ENCODE measurements at regions not wholly inside any gene's neighbourhood (a gene's known extent, or its start where the extent isn't known, plus 50 kb on each side); places are given as distances from the start of the nearest gene placed in this dataset.

DNA sequence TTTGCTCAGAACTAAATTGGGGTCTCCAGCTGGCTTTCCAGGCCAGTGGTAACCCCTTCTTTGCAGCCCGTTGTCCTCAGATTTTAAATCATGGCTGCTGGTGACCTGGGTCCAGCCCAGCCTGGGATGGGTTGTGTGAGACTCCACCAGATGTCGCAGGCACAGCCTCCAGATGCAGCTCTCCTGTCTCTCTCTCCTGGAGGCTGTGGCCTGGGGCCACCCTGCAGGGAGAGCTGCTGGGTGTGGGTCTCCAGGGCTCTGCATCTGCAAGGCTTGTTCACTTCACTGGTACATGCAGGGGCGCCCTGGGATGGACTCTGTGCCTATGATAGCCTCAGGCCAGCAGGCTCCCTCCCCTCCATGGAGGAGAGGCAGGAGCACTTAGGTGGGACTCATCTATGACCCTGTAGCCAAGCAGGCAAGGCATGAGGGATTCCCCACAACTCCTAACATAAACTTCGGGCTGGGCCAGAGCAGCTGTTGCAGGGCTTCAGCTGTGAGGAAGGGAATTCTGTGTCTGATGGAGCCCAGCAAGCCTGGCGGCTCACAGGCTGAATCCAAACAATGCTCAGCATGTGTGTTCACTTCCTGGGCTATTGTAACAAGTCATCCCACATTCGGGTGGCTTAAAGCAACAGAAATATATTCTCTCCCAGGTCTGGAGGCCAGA, 94.7 kb upstream of the NXT1 start:
- TF ChIP-seq, protein P1, sequence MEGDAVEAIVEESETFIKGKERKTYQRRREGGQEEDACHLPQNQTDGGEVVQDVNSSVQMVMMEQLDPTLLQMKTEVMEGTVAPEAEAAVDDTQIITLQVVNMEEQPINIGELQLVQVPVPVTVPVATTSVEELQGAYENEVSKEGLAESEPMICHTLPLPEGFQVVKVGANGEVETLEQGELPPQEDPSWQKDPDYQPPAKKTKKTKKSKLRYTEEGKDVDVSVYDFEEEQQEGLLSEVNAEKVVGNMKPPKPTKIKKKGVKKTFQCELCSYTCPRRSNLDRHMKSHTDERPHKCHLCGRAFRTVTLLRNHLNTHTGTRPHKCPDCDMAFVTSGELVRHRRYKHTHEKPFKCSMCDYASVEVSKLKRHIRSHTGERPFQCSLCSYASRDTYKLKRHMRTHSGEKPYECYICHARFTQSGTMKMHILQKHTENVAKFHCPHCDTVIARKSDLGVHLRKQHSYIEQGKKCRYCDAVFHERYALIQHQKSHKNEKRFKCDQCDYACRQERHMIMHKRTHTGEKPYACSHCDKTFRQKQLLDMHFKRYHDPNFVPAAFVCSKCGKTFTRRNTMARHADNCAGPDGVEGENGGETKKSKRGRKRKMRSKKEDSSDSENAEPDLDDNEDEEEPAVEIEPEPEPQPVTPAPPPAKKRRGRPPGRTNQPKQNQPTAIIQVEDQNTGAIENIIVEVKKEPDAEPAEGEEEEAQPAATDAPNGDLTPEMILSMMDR (IDR thresholded peaks at IDR 0.05; ENCODE audit: insufficient read depth, low read depth, low read length), result no peak
- TF ChIP-seq EZH2 (IDR thresholded peaks at IDR 0.05; ENCODE audit: insufficient read depth, low read length), result no peak
